GM12878 (cell line): ENCODE measurements at regions not wholly inside any gene's neighbourhood (a gene's known extent, or its start where the extent isn't known, plus 50 kb on each side); places are given as distances from the start of the nearest gene placed in this dataset.

Experiments used
- ATAC-seq: fragments of 200-7000 bp; cut with Tn5 transposase; 3 replicates; pipeline ENCODE4 v1.9.1; 2020; ENCODE audit warnings: mild to moderate bottlenecking, moderate library complexity
- BruUV-seq: library from RNA; stranded (reverse); fragments of 400-500 nt; replicated peaks from 2 replicates; lab custom pipeline; 2021; lab: Mats Ljungman, UMichigan
- CTCF ChIA-PET: fragments of 300-600 bp; sonication (Branson Sonifier 250); formaldehyde crosslinking; extraction: SDS; loops from one replicate; lab custom pipeline; 2021; ENCODE audit warnings: inconsistent platforms; lab: Yijun Ruan, JAX
- POLR2A ChIA-PET: fragments of 350-600 bp; formaldehyde crosslinking; extraction: SDS; loops from one replicate; lab custom pipeline; 2021; ENCODE audit warnings: inconsistent platforms; lab: Charles Lee
- RAD21 ChIA-PET: fragments of 300-600 bp; sonication (Branson Sonifier 250); formaldehyde crosslinking; loops from one replicate; lab custom pipeline; 2023; ENCODE audit warnings: antibody characterized with exemption; ENCODE audit not compliant: unreplicated experiment; lab: Charles Lee
- SMC1A ChIA-PET: fragments of 300-600 bp; sonication (Branson Sonifier 250); formaldehyde crosslinking; loops from one replicate; lab custom pipeline; 2023; ENCODE audit not compliant: unreplicated experiment, uncharacterized antibody; lab: Charles Lee
- DNase-seq: peaks from one replicate; pipeline ENCODE4 v3.0.0-alpha.2; 2011; ENCODE audit warnings: low read depth, low spot score
- FAIRE-seq: peaks from 3 replicates; lab custom pipeline; 2011; peaks lifted over from hg19 to GRCh38; lab: Jason Lieb, UNC
- H2AFZ ChIP-seq: 2 replicates; pipeline ENCODE4 v1.6.0; 2011; ENCODE audit warnings: low read depth, low read length, control low read depth; ENCODE audit not compliant: control insufficient read depth
- H3K27ac ChIP-seq: 2 replicates; pipeline ENCODE4 v1.5.1; 2011; ENCODE audit warnings: control low read depth; ENCODE audit not compliant: control insufficient read depth, insufficient read depth
- H3K27me3 ChIP-seq, 2 experiments: replicated peaks in 1 of 2; 2 replicates each; pipeline versions ENCODE4 v1.6.0 to v1.6.1; 2011; ENCODE audit warnings: low read length in 1 of 2; ENCODE audit not compliant: control insufficient read depth in 2 of 2, insufficient read depth in 2 of 2
- H3K36me3 ChIP-seq, 2 experiments: 2 replicates each; pipeline ENCODE4 v1.5.1; 2011; ENCODE audit warnings: low read length in 1 of 2; ENCODE audit not compliant: control insufficient read depth in 2 of 2, insufficient read depth in 2 of 2
- H3K4me1 ChIP-seq: 2 replicates; pipeline ENCODE4 v1.6.1; 2011; ENCODE audit warnings: mild to moderate bottlenecking, low read length, moderate library complexity, mixed read lengths; ENCODE audit not compliant: control insufficient read depth, insufficient read depth
- H3K4me2 ChIP-seq: 2 replicates; pipeline ENCODE4 v1.6.0; 2011; ENCODE audit warnings: control low read depth; ENCODE audit not compliant: control insufficient read depth, insufficient read depth
- H3K4me3 ChIP-seq: fragments of 200-600 bp; sonication (generic); 2 replicates; pipeline ENCODE4 v1.5.1; 2016
- H3K79me2 ChIP-seq: 2 replicates; pipeline ENCODE4 v1.6.0; 2011; ENCODE audit warnings: low read length; ENCODE audit not compliant: control insufficient read depth, insufficient read depth
- H3K9ac ChIP-seq: 2 replicates; pipeline ENCODE4 v1.8.0; 2011; ENCODE audit warnings: low read length, control low read depth, mixed read lengths; ENCODE audit not compliant: control insufficient read depth, insufficient read depth
- H3K9me3 ChIP-seq: replicated peaks from 3 replicates; pipeline ENCODE4 v1.5.1; 2011; ENCODE audit warnings: mild to moderate bottlenecking, low read length; ENCODE audit not compliant: control insufficient read depth, insufficient read depth
- H4K20me1 ChIP-seq: 2 replicates; pipeline ENCODE4 v1.6.0; 2011; ENCODE audit not compliant: control insufficient read depth, insufficient read depth
- CBFB ChIP-seq: IDR thresholded peaks from 2 replicates; pipeline ENCODE4 v1.6.1; 2016; ENCODE audit warnings: antibody characterized with exemption, low read depth
- CEBPB ChIP-seq, 2 experiments: fragments of 150-350 bp in 1 of 2; IDR thresholded peaks; 2 replicates each; pipeline ENCODE4 v1.6.1; 2012 to 2014; ENCODE audit warnings: low read depth in 2 of 2, low read length in 2 of 2, borderline replicate concordance in 1 of 2, inconsistent platforms in 1 of 2
- CREM ChIP-seq: IDR thresholded peaks from 2 replicates; pipeline ENCODE4 v1.6.1; 2014; ENCODE audit warnings: antibody characterized with exemption, low read depth
- GATAD2B ChIP-seq: fragments of 450-650 bp; conservative IDR thresholded peaks from 2 replicates; pipeline ENCODE4 v1.6.1; 2017; ENCODE audit warnings: low read depth, mild to moderate bottlenecking, moderate library complexity
- NR2C2 ChIP-seq: IDR thresholded peaks from 2 replicates; pipeline ENCODE4 v1.6.1; 2011; ENCODE audit warnings: borderline replicate concordance, low read depth; ENCODE audit not compliant: control insufficient read depth, insufficient read length
- RB1 ChIP-seq: fragments of 450-650 bp; formaldehyde crosslinking; IDR thresholded peaks from 2 replicates; pipeline ENCODE4 v1.6.1; 2017; ENCODE audit warnings: mild to moderate bottlenecking, borderline replicate concordance
- RBBP5 ChIP-seq: fragments of 200-600 bp; sonication (generic); conservative IDR thresholded peaks from 2 replicates; pipeline ENCODE4 v1.6.1; 2016
- SMC3 ChIP-seq: IDR thresholded peaks from 2 replicates; pipeline ENCODE4 v1.6.1; 2011; ENCODE audit warnings: low read length, improper control_type of control experiment, borderline replicate concordance
- ZNF274 ChIP-seq: IDR thresholded peaks from one replicate; pipeline ENCODE4 v1.8.0; 2011; ENCODE audit not compliant: insufficient read length, insufficient read depth
- ZZZ3 ChIP-seq: IDR thresholded peaks from 2 replicates; pipeline ENCODE4 v1.6.1; 2011; ENCODE audit warnings: low read depth; ENCODE audit not compliant: control insufficient read depth, insufficient read length
- WGBS: methylation state at CpG from one replicate; pipeline ENCODE4 v1.1.6; 2016; ENCODE audit warnings: low lambda C conversion rate; ENCODE audit not compliant: insufficient replicate concordance, insufficient coverage; ENCODE audit errors: missing lambda C conversion rate; 5-methylcytosine and 5-hydroxymethylcytosine counted together
- in situ Hi-C: fragments of 300-500 bp; cut with MboI; formaldehyde crosslinking; loops from 9 replicates; pipeline ENCODE4 v1.14.3; 2018; ENCODE audit warnings: mixed read lengths
- intact Hi-C: fragments of 100-400 bp; cut with micrococcal nuclease; formaldehyde crosslinking; loops from one replicate; pipeline ENCODE4 v1.14.2; 2022; ENCODE audit not compliant: unreplicated experiment
- TF ChIP-seq, protein P1 (sequence below): fragments of 150-350 bp; IDR thresholded peaks from 2 replicates; pipeline ENCODE4 v1.6.1; 2016; ENCODE audit warnings: low read depth, low read length
- TF ChIP-seq, protein P2 (sequence below): IDR thresholded peaks from 2 replicates; pipeline ENCODE4 v1.6.1; 2011; ENCODE audit warnings: low read depth, mild to moderate bottlenecking, low read length, moderate library complexity, borderline replicate concordance; ENCODE audit errors: extremely low read depth
- TF ChIP-seq, protein P3 (sequence below): fragments of 450-650 bp; IDR thresholded peaks from 2 replicates; pipeline ENCODE4 v1.6.1; 2017; ENCODE audit warnings: antibody characterized with exemption, mild to moderate bottlenecking, moderate library complexity

DNA sequence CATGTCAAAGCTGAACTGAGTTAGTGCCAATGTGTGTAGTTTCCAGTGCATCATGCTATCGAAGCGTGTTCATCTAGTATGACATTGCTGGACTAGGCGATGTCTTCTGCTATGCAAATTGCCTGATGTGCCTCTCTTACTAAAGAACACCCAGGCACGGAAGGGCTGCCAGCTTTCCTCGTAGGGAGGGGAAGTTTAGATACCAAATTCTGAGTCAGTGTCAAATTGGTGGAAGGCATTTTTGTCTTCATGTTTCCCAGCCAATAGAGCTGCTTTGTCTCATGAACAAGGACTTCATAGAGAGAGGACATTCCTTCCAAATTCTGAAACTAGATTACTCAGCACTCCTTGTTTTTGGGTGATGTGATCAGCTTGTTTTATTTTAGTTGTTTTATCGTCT, 320.1 kb downstream of the BTBD3 start:
- ATAC-seq (no peak), FAIRE-seq (no peak), DNase-seq (no peak)
- H3K9me3 ChIP-seq, result no peaks in the 10 kb centered on the region
- H2AFZ ChIP-seq, result no peak overlapping the region
- H3K27me3 ChIP-seq, result no peaks in the 10 kb centered on the region
- 18% methylated on average over 6 of the region's 6 CpGs for WGBS
- no peaks in the 10 kb centered on the region for H3K4me1 ChIP-seq
- intact Hi-C loops (no loop called here), in situ Hi-C loops (no loop called here)
- BruUV-seq, result no TSS peak
- no peak overlapping the region for H3K4me2 ChIP-seq
- no peaks in the 10 kb centered on the region for H3K79me2 ChIP-seq
- no peaks in the 10 kb centered on the region for H4K20me1 ChIP-seq
- ChIA-PET RAD21 (no interaction called here), POLR2A (no interaction called here), SMC1A (no interaction called here), CTCF (no interaction called here)
- no peak overlapping the region for H3K9ac ChIP-seq
- H3K4me3 ChIP-seq, result no peak overlapping the region
- TF ChIP-seq RBBP5, result no peak
- no peaks in the 10 kb centered on the region for H3K36me3 ChIP-seq
- no peak overlapping the region for H3K27ac ChIP-seq

DNA sequence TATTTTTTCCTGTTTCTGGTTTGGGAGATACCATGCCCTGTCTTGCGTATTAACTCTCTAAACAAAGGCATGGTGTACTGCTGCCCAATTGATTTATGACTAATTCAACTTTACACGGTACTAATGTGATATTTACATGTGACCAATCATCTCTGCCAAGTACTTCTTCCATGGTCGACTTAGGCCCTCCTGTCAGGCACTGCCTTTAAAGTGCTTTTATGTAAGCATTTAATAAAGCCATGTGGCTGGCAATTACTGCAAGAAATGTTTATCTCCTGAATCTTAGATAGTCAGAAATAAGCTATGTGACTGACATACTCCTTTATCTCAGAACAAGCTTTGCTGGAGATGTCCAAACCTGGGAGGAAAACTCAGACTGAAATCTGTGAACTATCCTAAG, 323.4 kb downstream of the BTBD3 start:
- no peak overlapping the region for H2AFZ ChIP-seq
- H3K27ac ChIP-seq, result no peak overlapping the region
- H3K4me2 ChIP-seq, result no peak overlapping the region
- intact Hi-C loops (no loop called here), in situ Hi-C loops (no loop called here)
- BruUV-seq, result no TSS peak
- no peaks in the 10 kb centered on the region for H3K4me1 ChIP-seq
- H3K79me2 ChIP-seq, result no peaks in the 10 kb centered on the region
- no peak overlapping the region for H3K9ac ChIP-seq
- CTCF ChIA-PET, result no interaction called here
- ATAC-seq (no peak), FAIRE-seq (no peak), DNase-seq (no peak)
- H3K9me3 ChIP-seq, result no peaks in the 10 kb centered on the region
- WGBS, result 0% methylated on average over 3 of the region's 3 CpGs
- POLR2A ChIA-PET, result no interaction called here
- no peak overlapping the region for H3K4me3 ChIP-seq
- H3K36me3 ChIP-seq, result no peaks in the 10 kb centered on the region
- SMC1A ChIA-PET, result no interaction called here
- no peaks in the 10 kb centered on the region for H4K20me1 ChIP-seq
- H3K27me3 ChIP-seq, result no peaks in the 10 kb centered on the region
- RAD21 ChIA-PET, result no interaction called here
- TF ChIP-seq ZNF274 (no peak), CBFB (no peak), CEBPB (IDR thresholded peaks at IDR 0.05; ENCODE audit: borderline replicate concordance in 1 of 2, low read depth in 2 of 2, low read length in 2 of 2) (no peak), ZZZ3 (no peak), SMC3 (no peak), NR2C2 (no peak), RB1 (no peak), GATAD2B (no peak), CREM (no peak)
- TF ChIP-seq, protein P1, sequence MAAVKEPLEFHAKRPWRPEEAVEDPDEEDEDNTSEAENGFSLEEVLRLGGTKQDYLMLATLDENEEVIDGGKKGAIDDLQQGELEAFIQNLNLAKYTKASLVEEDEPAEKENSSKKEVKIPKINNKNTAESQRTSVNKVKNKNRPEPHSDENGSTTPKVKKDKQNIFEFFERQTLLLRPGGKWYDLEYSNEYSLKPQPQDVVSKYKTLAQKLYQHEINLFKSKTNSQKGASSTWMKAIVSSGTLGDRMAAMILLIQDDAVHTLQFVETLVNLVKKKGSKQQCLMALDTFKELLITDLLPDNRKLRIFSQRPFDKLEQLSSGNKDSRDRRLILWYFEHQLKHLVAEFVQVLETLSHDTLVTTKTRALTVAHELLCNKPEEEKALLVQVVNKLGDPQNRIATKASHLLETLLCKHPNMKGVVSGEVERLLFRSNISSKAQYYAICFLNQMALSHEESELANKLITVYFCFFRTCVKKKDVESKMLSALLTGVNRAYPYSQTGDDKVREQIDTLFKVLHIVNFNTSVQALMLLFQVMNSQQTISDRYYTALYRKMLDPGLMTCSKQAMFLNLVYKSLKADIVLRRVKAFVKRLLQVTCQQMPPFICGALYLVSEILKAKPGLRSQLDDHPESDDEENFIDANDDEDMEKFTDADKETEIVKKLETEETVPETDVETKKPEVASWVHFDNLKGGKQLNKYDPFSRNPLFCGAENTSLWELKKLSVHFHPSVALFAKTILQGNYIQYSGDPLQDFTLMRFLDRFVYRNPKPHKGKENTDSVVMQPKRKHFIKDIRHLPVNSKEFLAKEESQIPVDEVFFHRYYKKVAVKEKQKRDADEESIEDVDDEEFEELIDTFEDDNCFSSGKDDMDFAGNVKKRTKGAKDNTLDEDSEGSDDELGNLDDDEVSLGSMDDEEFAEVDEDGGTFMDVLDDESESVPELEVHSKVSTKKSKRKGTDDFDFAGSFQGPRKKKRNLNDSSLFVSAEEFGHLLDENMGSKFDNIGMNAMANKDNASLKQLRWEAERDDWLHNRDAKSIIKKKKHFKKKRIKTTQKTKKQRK, result no peak
- TF ChIP-seq, protein P2, sequence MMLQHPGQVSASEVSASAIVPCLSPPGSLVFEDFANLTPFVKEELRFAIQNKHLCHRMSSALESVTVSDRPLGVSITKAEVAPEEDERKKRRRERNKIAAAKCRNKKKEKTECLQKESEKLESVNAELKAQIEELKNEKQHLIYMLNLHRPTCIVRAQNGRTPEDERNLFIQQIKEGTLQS, result no peak
- TF ChIP-seq, protein P3, sequence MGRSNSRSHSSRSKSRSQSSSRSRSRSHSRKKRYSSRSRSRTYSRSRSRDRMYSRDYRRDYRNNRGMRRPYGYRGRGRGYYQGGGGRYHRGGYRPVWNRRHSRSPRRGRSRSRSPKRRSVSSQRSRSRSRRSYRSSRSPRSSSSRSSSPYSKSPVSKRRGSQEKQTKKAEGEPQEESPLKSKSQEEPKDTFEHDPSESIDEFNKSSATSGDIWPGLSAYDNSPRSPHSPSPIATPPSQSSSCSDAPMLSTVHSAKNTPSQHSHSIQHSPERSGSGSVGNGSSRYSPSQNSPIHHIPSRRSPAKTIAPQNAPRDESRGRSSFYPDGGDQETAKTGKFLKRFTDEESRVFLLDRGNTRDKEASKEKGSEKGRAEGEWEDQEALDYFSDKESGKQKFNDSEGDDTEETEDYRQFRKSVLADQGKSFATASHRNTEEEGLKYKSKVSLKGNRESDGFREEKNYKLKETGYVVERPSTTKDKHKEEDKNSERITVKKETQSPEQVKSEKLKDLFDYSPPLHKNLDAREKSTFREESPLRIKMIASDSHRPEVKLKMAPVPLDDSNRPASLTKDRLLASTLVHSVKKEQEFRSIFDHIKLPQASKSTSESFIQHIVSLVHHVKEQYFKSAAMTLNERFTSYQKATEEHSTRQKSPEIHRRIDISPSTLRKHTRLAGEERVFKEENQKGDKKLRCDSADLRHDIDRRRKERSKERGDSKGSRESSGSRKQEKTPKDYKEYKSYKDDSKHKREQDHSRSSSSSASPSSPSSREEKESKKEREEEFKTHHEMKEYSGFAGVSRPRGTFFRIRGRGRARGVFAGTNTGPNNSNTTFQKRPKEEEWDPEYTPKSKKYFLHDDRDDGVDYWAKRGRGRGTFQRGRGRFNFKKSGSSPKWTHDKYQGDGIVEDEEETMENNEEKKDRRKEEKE, result no peak
